GM12892 (cell line): ENCODE measurements at regions not wholly inside any gene's neighbourhood (a gene's known extent, or its start where the extent isn't known, plus 50 kb on each side); places are given as distances from the start of the nearest gene placed in this dataset.

ENCODE experiments used
- POLR2A ChIP-seq: IDR thresholded peaks from 2 replicates; pipeline ENCODE4 v1.6.1; 2011; ENCODE audit warnings: low read depth, low read length, control low read depth
- POLR2AphosphoS5 ChIP-seq: IDR thresholded peaks from 2 replicates; pipeline ENCODE4 v1.6.1; 2011; ENCODE audit warnings: low read depth, low read length, control low read depth
- TAF1 ChIP-seq: IDR thresholded peaks from 2 replicates; pipeline ENCODE4 v1.6.1; 2011; ENCODE audit warnings: low read depth, mild to moderate bottlenecking, control low read depth, low read length, borderline replicate concordance

DNA sequence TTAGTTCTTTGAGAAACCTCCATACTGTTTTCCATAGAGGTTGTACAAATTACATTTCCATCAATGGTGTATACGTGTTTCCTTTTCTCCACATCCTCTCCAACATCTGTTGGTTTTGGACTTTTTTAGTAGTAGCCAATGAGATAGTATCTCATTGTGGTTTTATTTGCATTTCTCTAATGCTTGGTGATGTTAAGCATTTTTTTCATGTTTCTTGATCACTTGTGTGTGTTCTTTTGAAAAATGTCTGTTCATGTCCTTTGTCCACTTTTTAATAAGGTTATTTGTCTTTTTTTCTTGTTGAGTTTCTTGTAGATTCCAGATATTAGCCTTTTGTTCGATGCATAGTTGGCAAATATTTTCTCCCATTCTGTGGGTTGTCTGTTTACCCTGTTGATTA is 392.3 kb upstream of the ZEB2 start:
- TF ChIP-seq POLR2A (no peak), POLR2AphosphoS5 (no peak), TAF1 (no peak)
